ENCODE measurements at regions not wholly inside any gene's neighbourhood (a gene's known extent, or its start where the extent isn't known, plus 50 kb on each side); places are given as distances from the start of the nearest gene placed in this dataset.

DNA sequence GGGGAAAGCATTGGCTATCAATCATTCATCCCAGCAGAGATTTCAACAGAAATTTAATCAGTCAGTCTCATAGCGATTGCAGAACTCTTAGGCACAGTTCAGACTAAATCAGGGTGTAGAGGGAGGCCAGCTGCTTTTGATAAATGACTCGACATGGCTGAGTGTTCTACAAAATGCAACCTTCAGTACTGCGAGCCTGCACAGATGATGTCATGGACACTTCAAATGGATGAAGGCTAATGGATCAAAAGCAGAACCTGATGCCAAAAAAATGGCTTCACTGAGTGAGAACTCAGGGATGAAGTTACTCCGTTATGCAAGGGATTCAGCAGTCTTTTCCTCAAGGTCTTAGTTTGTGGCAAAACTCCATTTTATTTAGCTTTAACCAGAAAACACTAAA lies 167.3 kb downstream of the DACT1 start:
- no peak overlapping the region for H4K91ac ChIP-seq (replicated peaks; ENCODE audit: insufficient read length, low read length)
- H2BK120ac ChIP-seq (replicated peaks; ENCODE audit: low read depth, low read length) = no peak overlapping the region
- no peak overlapping the region for H3K23ac ChIP-seq (ENCODE audit: insufficient read length)
- H3K18ac ChIP-seq (ENCODE audit: extremely low read depth, low read length) = no peak overlapping the region
- 88% methylated on average over 4 of the region's 4 CpGs; no CpG with 5 or more reads in 1 of the 2 experiments for WGBS, 2 experiments (ENCODE audit: extremely low coverage in 1 of 2, insufficient coverage in 1 of 2, insufficient read length in 1 of 2, insufficient replicate concordance in 2 of 2, low coverage in 1 of 2, low lambda C conversion rate in 2 of 2, missing lambda C conversion rate in 1 of 2)
- no peak overlapping the region for H3K4me2 ChIP-seq (ENCODE audit: insufficient read depth in 1 of 2, low read depth in 2 of 2, low read length in 2 of 2)
- ChIA-PET CTCF (ENCODE audit: partially characterized antibody) (interaction anchor here (0.6 to 3.4 kb wide), 4 partner anchors 11 to 218 kb away, joined by 3 to 18 read pairs (median 4); no protein-coding TSS in a partner anchor), POLR2A (ENCODE audit: partially characterized antibody) (no interaction called here)
- H3K36me3 ChIP-seq (ENCODE audit: control insufficient read depth in 2 of 4, insufficient read depth in 4 of 4, low read length in 3 of 4) = no peaks in the 10 kb centered on the region
- no peak overlapping the region for H3K9ac ChIP-seq (replicated peaks in 1 of 4; ENCODE audit: extremely low read depth in 1 of 4, low read depth in 3 of 4, low read length in 3 of 4)
- DNase-seq (ENCODE audit: low read depth in 1 of 2, low spot score in 2 of 2) = no peak
- H2BK12ac ChIP-seq (ENCODE audit: low read depth, low read length) = no peak overlapping the region
- no peak overlapping the region for H2AK5ac ChIP-seq (ENCODE audit: low read depth, low read length)
- H2BK5ac ChIP-seq (ENCODE audit: low read depth, low read length) = no peak overlapping the region
- H3K4me1 ChIP-seq (replicated peaks in 1 of 4; ENCODE audit: control insufficient read depth in 3 of 4, insufficient read depth in 4 of 4, low read length in 3 of 4) = no peaks in the 10 kb centered on the region
- H4K5ac ChIP-seq (ENCODE audit: insufficient read length, low read depth, low read length) = no peak overlapping the region
- H3K4ac ChIP-seq (replicated peaks; ENCODE audit: insufficient read length, low read depth, low read length) = no peak overlapping the region
- no peak overlapping the region for H3K14ac ChIP-seq (ENCODE audit: insufficient read length)
- H2BK15ac ChIP-seq (ENCODE audit: low read length) = no peak overlapping the region
- H3K79me1 ChIP-seq (ENCODE audit: low read depth, low read length) = no peaks in the 10 kb centered on the region
- no peak overlapping the region for H4K8ac ChIP-seq (ENCODE audit: extremely low read depth, insufficient read depth, low read length)
- no peak for FAIRE-seq
- H4K20me1 ChIP-seq (replicated peaks in 1 of 2; ENCODE audit: control insufficient read depth in 1 of 2, insufficient read depth in 2 of 2, low read length in 2 of 2) = no peaks in the 10 kb centered on the region
- no peaks in the 10 kb centered on the region for H3K23me2 ChIP-seq (ENCODE audit: low read depth, low read length)
- H2BK20ac ChIP-seq (ENCODE audit: low read length) = no peak overlapping the region
- no peaks in the 10 kb centered on the region for H3K9me3 ChIP-seq (ENCODE audit: insufficient read depth in 2 of 2, low read depth in 1 of 2, low read length in 1 of 2)
- no peaks in the 10 kb centered on the region for H3K79me2 ChIP-seq (ENCODE audit: control insufficient read depth in 1 of 2, insufficient read depth in 2 of 2, low read length in 2 of 2)
- H3K56ac ChIP-seq (replicated peaks; ENCODE audit: insufficient read length, low read depth, low read length) = no peak overlapping the region
- no peak overlapping the region for H2AFZ ChIP-seq (ENCODE audit: low read length)
- no peak overlapping the region for H3K4me3 ChIP-seq (ENCODE audit: extremely low read depth in 1 of 4, insufficient read depth in 2 of 4, low read depth in 3 of 4, low read length in 4 of 4)
- no peaks in the 10 kb centered on the region for H3K27me3 ChIP-seq (replicated peaks in 1 of 4; ENCODE audit: control insufficient read depth in 3 of 4, extremely low read depth in 1 of 4, insufficient read depth in 3 of 4, low read length in 3 of 4)
- no peak overlapping the region for H3K27ac ChIP-seq (ENCODE audit: low read depth, low read length)
- TF ChIP-seq, protein P1, sequence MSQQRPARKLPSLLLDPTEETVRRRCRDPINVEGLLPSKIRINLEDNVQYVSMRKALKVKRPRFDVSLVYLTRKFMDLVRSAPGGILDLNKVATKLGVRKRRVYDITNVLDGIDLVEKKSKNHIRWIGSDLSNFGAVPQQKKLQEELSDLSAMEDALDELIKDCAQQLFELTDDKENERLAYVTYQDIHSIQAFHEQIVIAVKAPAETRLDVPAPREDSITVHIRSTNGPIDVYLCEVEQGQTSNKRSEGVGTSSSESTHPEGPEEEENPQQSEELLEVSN (IDR thresholded peaks at IDR 0.05) = no peak
- TF ChIP-seq SP4 (IDR thresholded peaks at IDR 0.05; ENCODE audit: low read length) (no peak), TCF12 (IDR thresholded peaks at IDR 0.05; ENCODE audit: low read depth, low read length) (no peak), POU5F1 (IDR thresholded peaks at IDR 0.05; ENCODE audit: low read depth, low read length) (no peak), GABPA (IDR thresholded peaks at IDR 0.05; ENCODE audit: borderline replicate concordance, insufficient read depth, low read length) (no peak), SIN3A (conservative IDR thresholded peaks at IDR 0.05 in 1 of 2, IDR thresholded peaks at IDR 0.05 in 1 of 2; ENCODE audit: low read depth in 1 of 2, low read length in 2 of 2) (no peak), CEBPB (IDR thresholded peaks at IDR 0.05; ENCODE audit: low read depth, low read length) (no peak), ASH2L (IDR thresholded peaks at IDR 0.05; ENCODE audit: low read length) (no peak), SUZ12 (IDR thresholded peaks at IDR 0.05; ENCODE audit: low read length) (no peak), YY1 (IDR thresholded peaks at IDR 0.05; ENCODE audit: low read depth, low read length) (no peak), JUND (IDR thresholded peaks at IDR 0.05; ENCODE audit: low read length) (no peak), RFX5 (IDR thresholded peaks at IDR 0.05; ENCODE audit: borderline replicate concordance, low read depth, low read length) (no peak), EGR1 (IDR thresholded peaks at IDR 0.05; ENCODE audit: borderline replicate concordance, low read depth, low read length) (no peak), CBX5 (IDR thresholded peaks at IDR 0.05; ENCODE audit: low read depth, low read length) (no peak), SIX5 (IDR thresholded peaks at IDR 0.05; ENCODE audit: low read depth, low read length) (no peak)
- TF ChIP-seq, protein P2, sequence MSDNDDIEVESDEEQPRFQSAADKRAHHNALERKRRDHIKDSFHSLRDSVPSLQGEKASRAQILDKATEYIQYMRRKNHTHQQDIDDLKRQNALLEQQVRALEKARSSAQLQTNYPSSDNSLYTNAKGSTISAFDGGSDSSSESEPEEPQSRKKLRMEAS (IDR thresholded peaks at IDR 0.05) = no peak
